Adrenal gland (tissue), 9 donors: ENCODE measurements at regions not wholly inside any gene's neighbourhood (a gene's known extent, or its start where the extent isn't known, plus 50 kb on each side); places are given as distances from the start of the nearest gene placed in this dataset.

Experiments
- DNase-seq, 7 donors: peaks; one replicate each; pipeline ENCODE4 v3.0.0-alpha.2; 2019 to 2020
- H3K27ac ChIP-seq, 5 donors: fragments of 200-600 bp; sonication (generic) in 4 of 5; 1 replicate in 3 of 5; 2 replicates in 2 of 5; pipeline versions ENCODE4 v1.5.1 to v1.8.0; 2016 to 2020; ENCODE audit warnings: mild to moderate bottlenecking in 1 of 5
- H3K27me3 ChIP-seq: fragments of 200-600 bp; 2 replicates; pipeline ENCODE4 v1.8.0; 2021
- H3K36me3 ChIP-seq, 2 donors: fragments of 200-600 bp; replicated peaks in 1 of 2; 1 replicate in 1 of 2; 2 replicates in 1 of 2; pipeline versions ENCODE4 v1.5.1 to v1.8.0; 2018 to 2022
- H3K4me1 ChIP-seq, 2 donors: fragments of 200-600 bp; replicated peaks in 1 of 2; 1 replicate in 1 of 2; 2 replicates in 1 of 2; pipeline versions ENCODE4 v1.5.1 to v1.8.0; 2018 to 2021
- H3K4me3 ChIP-seq, 4 donors: fragments of 200-600 bp; sonication (generic) in 3 of 4; one replicate each; pipeline ENCODE4 v1.5.1; 2016 to 2018
- H3K9me3 ChIP-seq, 3 donors: fragments of 200-600 bp; sonication (generic) in 1 of 3; replicated peaks in 1 of 3; 1 replicate in 2 of 3; 2 replicates in 1 of 3; pipeline versions ENCODE4 v1.5.1 to v1.8.0; 2016 to 2021
- CTCF ChIP-seq, 6 experiments: fragments of 450-650 bp in 4 of 6; fragments of 200-600 bp in 2 of 6; sonication (generic) in 1 of 6; IDR thresholded peaks; 1 replicate in 5 of 6; 2 replicates in 1 of 6; pipeline versions ENCODE4 v1.5.1 to v1.8.0; 2016 to 2021; ENCODE audit warnings: antibody characterized with exemption in 6 of 6, mild to moderate bottlenecking in 2 of 6, moderate library complexity in 1 of 6
- POLR2A ChIP-seq, 2 donors: fragments of 450-650 bp; IDR thresholded peaks; one replicate each; pipeline ENCODE4 v1.6.1; 2017; ENCODE audit warnings: antibody characterized with exemption in 2 of 2, mild to moderate bottlenecking in 2 of 2, moderate library complexity in 1 of 2
- WGBS, 4 donors: extraction: QIAGEN DNeasy Blood & Tissue Kit in 2 of 4; methylation state at CpG; one replicate each; pipeline versions ENCODE4 v1.1.5 to v1.1.7; 2013 to 2017; 5-methylcytosine and 5-hydroxymethylcytosine counted together
- intact Hi-C, 2 donors: fragments of 100-400 bp; cut with DNase I; formaldehyde crosslinking; loops; one replicate each; pipeline versions ENCODE4 v1.14.1 to v1.15.0; 2022 to 2023
- small RNA-seq, 2 donors: library from RNA; depleted of rRNA; stranded (forward); fragments of <200 nt; gene quantifications; one replicate each; pipeline ENCODE3, GENCODE V24; 2016
- donor health status: healthy with polysubstance abuse.
- donor health status: Bipolar disorder and iron deficiency.
- donor health status: DM: yes; HTN: yes; CAD: no.
- donor health status: DM: no; HTN: no; CAD: no.
- donor health status: DM: no; HTN: no; CAD: no.

GRCh38 chr16:47778106-47778801, 317.1 kb downstream of the PHKB start:
- no peaks in the 10 kb centered on the region for H3K27me3 ChIP-seq
- TF ChIP-seq CTCF (IDR thresholded peaks at IDR 0.05), result no peak
- no peak for TF ChIP-seq POLR2A (IDR thresholded peaks at IDR 0.05)
- no peak overlapping the region for H3K4me3 ChIP-seq
- DNase-seq, result no peak
- no peaks in the 10 kb centered on the region for H3K36me3 ChIP-seq
- H3K9me3 ChIP-seq, result no peaks in the 10 kb centered on the region
- H3K4me1 ChIP-seq, result peaks cover 0 to 10% of the 10 kb centered on the region in 2 donors
- intact Hi-C loops, result no loop called here
- 83 to 97% (median 93%) methylated on average over 6 of the region's 6 CpGs for WGBS, 4 donors
- H3K27ac ChIP-seq, result no peak overlapping the region

- Histone ChIP-seq H3K4me1 (peaks cover 0 to 10% of the 10 kb centered on the region in 2 donors), H3K4me3 (no peak overlapping the region), H3K27me3 (no peaks in the 10 kb centered on the region), H3K9me3 (no peaks in the 10 kb centered on the region), H3K27ac (no peak overlapping the region), H3K36me3 (no peaks in the 10 kb centered on the region)
- DNase-seq, result no peak
- intact Hi-C loops, result no loop called here
- no peak for TF ChIP-seq CTCF (IDR thresholded peaks at IDR 0.05)
- TF ChIP-seq POLR2A (IDR thresholded peaks at IDR 0.05), result no peak
Observed at GRCh38 chr16:47777220-47777619, 316.1 kb downstream of the PHKB start.

- no peaks in the 10 kb centered on the region for H3K9me3 ChIP-seq
- H3K36me3 ChIP-seq, result no peaks in the 10 kb centered on the region
- no peak overlapping the region for H3K27ac ChIP-seq
- no peak for DNase-seq
- H3K4me3 ChIP-seq, result no peak overlapping the region
- peaks cover 0 to 4% of the 10 kb centered on the region in 2 donors for H3K4me1 ChIP-seq
- H3K27me3 ChIP-seq, result no peaks in the 10 kb centered on the region
- intact Hi-C loops, result no loop called here
- 70 to 84% (median 81%) methylated on average over 1 of the region's 1 CpG for WGBS, 4 donors
- no peak for TF ChIP-seq CTCF (IDR thresholded peaks at IDR 0.05)
- TF ChIP-seq POLR2A (IDR thresholded peaks at IDR 0.05), result no peak
Observed at GRCh38 chr16:47774661-47775060, 313.5 kb downstream of the PHKB start.

- H3K36me3 ChIP-seq, result no peaks in the 10 kb centered on the region
- H3K4me1 ChIP-seq, result no peaks in the 10 kb centered on the region
- intact Hi-C loops, result no loop called here
- no peaks in the 10 kb centered on the region for H3K27me3 ChIP-seq
- peaks cover 0 to 3% (median 0%) of the 10 kb centered on the region in 3 donors for H3K9me3 ChIP-seq
- 50 to 63% (median 54%) methylated on average over 1 of the region's 1 CpG for WGBS, 4 donors
- no peak for DNase-seq
- no peak overlapping the region for H3K27ac ChIP-seq
- no peak overlapping the region for H3K4me3 ChIP-seq
- no peak for TF ChIP-seq POLR2A (IDR thresholded peaks at IDR 0.05)
Observed at GRCh38 chr16:47753659-47754058, 292.5 kb downstream of the PHKB start.

Small RNAs in the stretch of these regions (small RNA-seq; reads per million reads assigned to genes)
- 0 reads per million in 2 donors for gene AC141846.1
